CD4-positive, alpha-beta T cell treated with Interleukin-1 beta for 1 hour (primary cell): ENCODE measurements at regions not wholly inside any gene's neighbourhood (a gene's known extent, or its start where the extent isn't known, plus 50 kb on each side); places are given as distances from the start of the nearest gene placed in this dataset.
"Not testable (repeated sequence)": the region's sequence is repeated elsewhere in the genome, so short reads cannot be mapped to it uniquely, and the experiment has no call there.

Experiments
- DNase-seq, 2 donors: peaks; one replicate each; pipeline ENCODE4 v3.0.0-alpha.2; 2020 to 2022

- DNase-seq: no peak
Observed at GRCh38 chr2:194483041-194483440, 1174.0 kb upstream of the SLC39A10 start.

GRCh38 chr2:194465641-194466040 is 1191.4 kb upstream of the SLC39A10 start:
- DNase-seq: no peak

- DNase-seq: no peak
Observed at GRCh38 chr2:194464964-194465638, 1191.9 kb upstream of the SLC39A10 start.

GRCh38 chr2:194462883-194463282 is 1194.1 kb upstream of the SLC39A10 start:
- not testable (repeated sequence) for DNase-seq

- no peak for DNase-seq
Observed at GRCh38 chr2:194455358-194455757, 1201.7 kb upstream of the SLC39A10 start.

GRCh38 chr2:194452504-194452903 is 1204.5 kb upstream of the SLC39A10 start:
- DNase-seq: no peak

- DNase-seq: no peak
Observed at GRCh38 chr2:194445226-194445625, 1211.8 kb upstream of the SLC39A10 start.

- no peak for DNase-seq
Observed at GRCh38 chr2:194443926-194444325, 1213.1 kb upstream of the SLC39A10 start.

GRCh38 chr2:194424683-194425209 is 1232.3 kb upstream of the SLC39A10 start:
- DNase-seq: no peak

GRCh38 chr2:194411221-194411620 is 1245.8 kb upstream of the SLC39A10 start:
- no peak for DNase-seq

GRCh38 chr2:194395818-194396217 is 1261.2 kb upstream of the SLC39A10 start:
- no peak for DNase-seq

- DNase-seq: no peak
Observed at GRCh38 chr2:194385376-194385775, 1271.7 kb upstream of the SLC39A10 start.

- no peak for DNase-seq
Observed at GRCh38 chr2:194383401-194383800, 1273.6 kb upstream of the SLC39A10 start.

- no peak for DNase-seq
Observed at GRCh38 chr2:194382221-194382620, 1274.8 kb upstream of the SLC39A10 start.

GRCh38 chr2:194380011-194380410 is 1277.0 kb upstream of the SLC39A10 start:
- no peak for DNase-seq

- not testable (repeated sequence) for DNase-seq
Observed at GRCh38 chr2:194367390-194367789, 1289.6 kb upstream of the SLC39A10 start.

GRCh38 chr2:194363878-194364277 is 1293.1 kb upstream of the SLC39A10 start:
- no peak for DNase-seq

GRCh38 chr2:194363295-194363694 is 1293.7 kb upstream of the SLC39A10 start:
- DNase-seq: no peak

GRCh38 chr2:194352505-194352904 is 1304.5 kb upstream of the SLC39A10 start:
- DNase-seq: no peak

GRCh38 chr2:194346193-194346592 is 1310.8 kb upstream of the SLC39A10 start:
- DNase-seq: no peak

GRCh38 chr2:194345347-194345746 is 1311.7 kb upstream of the SLC39A10 start:
- no peak for DNase-seq

- DNase-seq: no peak
Observed at GRCh38 chr2:194343167-194343566, 1313.9 kb upstream of the SLC39A10 start.

GRCh38 chr2:194332799-194333490 is 1324.1 kb upstream of the SLC39A10 start:
- no peak for DNase-seq

GRCh38 chr2:194328456-194328855 is 1328.6 kb upstream of the SLC39A10 start:
- DNase-seq: no peak
